Heart left ventricle (tissue), 16 donors: ENCODE measurements at regions not wholly inside any gene's neighbourhood (a gene's known extent, or its start where the extent isn't known, plus 50 kb on each side); places are given as distances from the start of the nearest gene placed in this dataset.

Experiments used
- ATAC-seq, 4 donors: fragments of 200-7000 bp; cut with Tn5 transposase; one replicate each; pipeline ENCODE4 v1.9.1; 2020 to 2022; ENCODE audit warnings: moderate library complexity in 4 of 4, mild to moderate bottlenecking in 3 of 4, moderate number of reproducible peaks in 1 of 4
- DNase-seq, 5 donors: peaks; one replicate each; pipeline ENCODE4 v3.0.0-alpha.2; 2020
- H3K27ac ChIP-seq, 12 donors: fragments of 200-600 bp; sonication (generic) in 4 of 12; one replicate each; pipeline versions ENCODE4 v1.5.0 to v1.8.0; 2016 to 2022; ENCODE audit warnings: mild to moderate bottlenecking in 2 of 12
- H3K27me3 ChIP-seq, 9 donors: fragments of 200-600 bp; sonication (generic) in 2 of 9; one replicate each; pipeline versions ENCODE4 v1.5.1 to v1.8.0; 2016 to 2022; ENCODE audit warnings: mild to moderate bottlenecking in 3 of 9
- H3K36me3 ChIP-seq, 9 donors: fragments of 200-600 bp; sonication (generic) in 2 of 9; one replicate each; pipeline versions ENCODE4 v1.5.0 to v1.8.0; 2018 to 2022; ENCODE audit warnings: mild to moderate bottlenecking in 2 of 9
- H3K4me1 ChIP-seq, 12 donors: fragments of 200-600 bp; sonication (generic) in 4 of 12; one replicate each; pipeline versions ENCODE4 v1.5.0 to v1.8.0; 2016 to 2022; ENCODE audit warnings: mild to moderate bottlenecking in 3 of 12
- H3K4me3 ChIP-seq, 12 donors: fragments of 200-600 bp; sonication (generic) in 4 of 12; one replicate each; pipeline versions ENCODE4 v1.5.0 to v1.8.0; 2017 to 2022; ENCODE audit warnings: mild to moderate bottlenecking in 9 of 12, moderate library complexity in 4 of 12
- H3K9me3 ChIP-seq, 12 donors: fragments of 200-600 bp; sonication (generic) in 4 of 12; one replicate each; pipeline versions ENCODE4 v1.5.0 to v1.8.0; 2016 to 2022; ENCODE audit warnings: mild to moderate bottlenecking in 1 of 12
- POLR2A ChIP-seq, 2 donors: fragments of 450-650 bp; IDR thresholded peaks; one replicate each; pipeline ENCODE4 v1.6.1; 2017; ENCODE audit warnings: antibody characterized with exemption in 2 of 2, mild to moderate bottlenecking in 2 of 2, moderate library complexity in 2 of 2
- WGBS, 4 donors: extraction: QIAGEN DNeasy Blood & Tissue Kit in 2 of 4; methylation state at CpG; one replicate each; pipeline versions ENCODE4 v1.1.5 to v1.1.7; 2013 to 2018; 5-methylcytosine and 5-hydroxymethylcytosine counted together
- intact Hi-C, 10 donors: fragments of 100-400 bp; cut with DNase I; formaldehyde crosslinking; loops; one replicate each; pipeline versions ENCODE4 v1.11.1 to v1.14.2; 2022
- TF ChIP-seq, protein P1 (sequence below), 12 donors: fragments of 200-600 bp; sonication (generic) in 4 of 12; IDR thresholded peaks; one replicate each; pipeline versions ENCODE4 v1.5.0 to v1.8.0; 2018 to 2022; ENCODE audit warnings: antibody characterized with exemption in 12 of 12, mild to moderate bottlenecking in 5 of 12
- donor health status: ischemic (EF 13 %, LVEDD 7.1; RV severe dilation, severe dysfunction).
- donor health status: healthy with polysubstance abuse.
- donor health status: DM: no; HTN: yes; CAD: no.
- donor health status: DM: no; HTN: no; CAD: no.
- donor health status: ischemic (EF 25% LVEDD 6.9; RV normal size, moderate dysfunction).
- donor health status: ischemic (EF 25% LVEDD 5.7; RV mildly dilated, moderate dysfunction).
- donor health status: healthy.
- donor health status: DM: yes; HTN: yes; CAD: no.
- donor health status: ischemic (EF 35%, LVEDD 5.7; RV mildly dilated, moderate dysfunction).
- donor health status: nonischemic (EF 11% LVEDD 7.7; RV severe dilation, severe dysfunction).
- donor health status: DM: yes; HTN: yes; CAD: no.
- donor health status: PGD.
- donor health status: ischemic (EF 29% LVEDD 5.4; RV normal size, mild dysfunction).
- donor health status: nonischemic (EF 23%, LVEDD 6.1; RV moderate dilation, normal function).

DNA sequence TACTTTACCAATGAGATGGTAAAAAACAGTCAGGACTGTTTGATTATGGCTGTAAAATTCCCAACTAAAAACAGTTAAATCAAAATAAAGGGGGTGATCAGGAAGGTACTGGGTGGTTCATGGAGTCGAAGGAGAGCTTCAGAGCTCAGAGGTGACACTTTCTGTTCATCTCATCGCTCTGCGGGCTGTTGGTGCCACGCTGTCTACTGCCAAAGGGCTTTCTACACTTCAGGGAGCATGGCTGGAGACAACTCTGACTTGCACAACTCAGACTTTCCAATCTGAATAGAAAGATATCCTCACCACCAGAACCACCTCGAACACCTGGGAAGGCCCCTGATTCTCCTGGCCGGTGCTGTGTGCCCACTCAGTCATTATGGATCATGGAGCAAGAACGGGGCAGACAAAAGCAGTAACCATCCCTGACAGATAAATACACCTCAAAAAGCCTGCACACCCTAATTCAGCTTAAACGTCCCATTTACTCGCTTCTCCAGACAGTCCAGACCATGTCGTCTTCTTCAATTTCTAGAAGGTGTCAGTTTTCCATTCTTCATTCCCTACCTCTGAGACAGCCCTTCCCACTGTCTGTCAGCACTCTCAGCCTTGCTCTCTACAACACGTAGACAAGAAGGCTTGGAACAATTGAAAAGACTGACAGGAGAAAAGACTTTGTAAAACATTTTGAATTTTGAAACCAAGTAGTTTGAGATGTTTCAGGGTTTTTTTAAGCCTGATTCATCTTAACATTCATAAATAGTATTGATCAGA lies 348.7 kb upstream of the NFE2L3 start:
- TF ChIP-seq POLR2A (IDR thresholded peaks at IDR 0.05) = no peak
- TF ChIP-seq, protein P1, sequence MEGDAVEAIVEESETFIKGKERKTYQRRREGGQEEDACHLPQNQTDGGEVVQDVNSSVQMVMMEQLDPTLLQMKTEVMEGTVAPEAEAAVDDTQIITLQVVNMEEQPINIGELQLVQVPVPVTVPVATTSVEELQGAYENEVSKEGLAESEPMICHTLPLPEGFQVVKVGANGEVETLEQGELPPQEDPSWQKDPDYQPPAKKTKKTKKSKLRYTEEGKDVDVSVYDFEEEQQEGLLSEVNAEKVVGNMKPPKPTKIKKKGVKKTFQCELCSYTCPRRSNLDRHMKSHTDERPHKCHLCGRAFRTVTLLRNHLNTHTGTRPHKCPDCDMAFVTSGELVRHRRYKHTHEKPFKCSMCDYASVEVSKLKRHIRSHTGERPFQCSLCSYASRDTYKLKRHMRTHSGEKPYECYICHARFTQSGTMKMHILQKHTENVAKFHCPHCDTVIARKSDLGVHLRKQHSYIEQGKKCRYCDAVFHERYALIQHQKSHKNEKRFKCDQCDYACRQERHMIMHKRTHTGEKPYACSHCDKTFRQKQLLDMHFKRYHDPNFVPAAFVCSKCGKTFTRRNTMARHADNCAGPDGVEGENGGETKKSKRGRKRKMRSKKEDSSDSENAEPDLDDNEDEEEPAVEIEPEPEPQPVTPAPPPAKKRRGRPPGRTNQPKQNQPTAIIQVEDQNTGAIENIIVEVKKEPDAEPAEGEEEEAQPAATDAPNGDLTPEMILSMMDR (IDR thresholded peaks at IDR 0.05) = no peak
- no peaks in the 10 kb centered on the region for H3K4me1 ChIP-seq
- DNase-seq (no peak), ATAC-seq (peak in 1 of 4 donors; percentile 34)
- H3K4me3 ChIP-seq = no peak overlapping the region
- no peaks in the 10 kb centered on the region for H3K36me3 ChIP-seq
- intact Hi-C loops = no loop called here
- H3K27me3 ChIP-seq = no peaks in the 10 kb centered on the region
- WGBS, 4 donors = 70 to 74% (median 72%) methylated on average over 11 of the region's 11 CpGs
- peak overlapping the region in 2 of 12 donors; percentile 8 to 16 for H3K27ac ChIP-seq
- H3K9me3 ChIP-seq = no peaks in the 10 kb centered on the region

DNA sequence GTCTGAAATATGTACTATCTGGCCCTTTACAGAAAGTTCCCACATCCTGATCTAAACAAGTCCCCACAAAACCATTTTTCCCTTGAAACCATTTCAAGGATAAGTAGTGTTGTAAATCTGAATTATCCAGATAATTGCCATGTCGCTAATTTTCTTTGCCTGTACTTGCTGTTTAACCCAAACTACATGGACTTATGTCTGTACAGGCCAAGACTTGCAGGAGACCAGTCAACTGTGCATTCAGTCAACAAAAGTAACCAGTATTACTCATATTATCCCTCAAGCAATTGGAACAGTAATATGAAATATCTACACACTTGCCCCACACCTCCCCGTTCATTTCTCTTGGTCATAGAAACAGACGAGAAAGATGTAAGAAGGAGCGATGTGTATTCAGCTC lies 347.8 kb upstream of the NFE2L3 start:
- no peaks in the 10 kb centered on the region for H3K9me3 ChIP-seq
- H3K27ac ChIP-seq = no peak overlapping the region
- H3K4me3 ChIP-seq = no peak overlapping the region
- ATAC-seq (no peak), DNase-seq (no peak)
- no peaks in the 10 kb centered on the region for H3K36me3 ChIP-seq
- TF ChIP-seq POLR2A (IDR thresholded peaks at IDR 0.05) = no peak
- TF ChIP-seq, protein P1 (IDR thresholded peaks at IDR 0.05) = no peak
- 93 to 98% (median 95%) methylated on average over 4 of the region's 4 CpGs for WGBS, 4 donors
- H3K4me1 ChIP-seq = no peaks in the 10 kb centered on the region
- intact Hi-C loops = no loop called here
- H3K27me3 ChIP-seq = no peaks in the 10 kb centered on the region

DNA sequence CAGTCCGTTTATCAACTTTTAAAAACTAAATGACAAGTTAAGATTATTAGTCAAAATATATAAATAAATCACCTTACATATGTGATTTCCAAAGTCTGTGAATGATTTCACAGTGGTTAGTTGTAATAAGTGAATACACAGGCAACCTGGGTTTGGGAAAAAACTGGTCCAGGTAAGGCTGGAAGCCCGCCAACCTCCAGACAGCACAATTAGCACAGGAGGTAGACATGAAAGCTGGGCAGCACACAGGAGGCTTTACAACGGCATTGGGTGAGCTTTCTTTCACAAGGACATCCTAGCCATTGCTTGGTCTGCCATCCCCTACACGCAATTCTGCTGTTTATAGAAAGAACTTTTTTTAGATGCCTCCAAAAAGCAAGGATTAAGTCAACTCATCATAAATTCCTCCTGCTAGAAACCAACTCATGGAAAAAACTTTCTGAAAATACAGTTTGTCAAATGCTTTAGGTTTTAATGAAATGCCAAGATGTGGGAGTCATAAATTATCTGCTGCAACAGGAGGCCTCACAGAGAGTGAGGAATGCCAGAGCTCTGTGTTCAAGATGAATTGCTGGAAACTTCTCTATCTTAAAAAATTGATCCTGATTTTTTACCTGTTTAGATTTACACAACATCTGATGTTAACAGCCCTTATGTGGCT lies 346.8 kb upstream of the NFE2L3 start:
- Histone ChIP-seq H3K27me3 (no peaks in the 10 kb centered on the region), H3K9me3 (no peaks in the 10 kb centered on the region), H3K36me3 (no peaks in the 10 kb centered on the region), H3K27ac (peak overlapping the region in 1 of 12 donors; percentile 26), H3K4me3 (no peak overlapping the region), H3K4me1 (no peaks in the 10 kb centered on the region)
- TF ChIP-seq POLR2A (IDR thresholded peaks at IDR 0.05) = no peak
- TF ChIP-seq, protein P1 (IDR thresholded peaks at IDR 0.05) = no peak
- DNase-seq = no peak
- intact Hi-C loops = no loop called here
- 76 to 88% (median 84%) methylated on average over 4 of the region's 4 CpGs for WGBS, 4 donors
- no peak for ATAC-seq

DNA sequence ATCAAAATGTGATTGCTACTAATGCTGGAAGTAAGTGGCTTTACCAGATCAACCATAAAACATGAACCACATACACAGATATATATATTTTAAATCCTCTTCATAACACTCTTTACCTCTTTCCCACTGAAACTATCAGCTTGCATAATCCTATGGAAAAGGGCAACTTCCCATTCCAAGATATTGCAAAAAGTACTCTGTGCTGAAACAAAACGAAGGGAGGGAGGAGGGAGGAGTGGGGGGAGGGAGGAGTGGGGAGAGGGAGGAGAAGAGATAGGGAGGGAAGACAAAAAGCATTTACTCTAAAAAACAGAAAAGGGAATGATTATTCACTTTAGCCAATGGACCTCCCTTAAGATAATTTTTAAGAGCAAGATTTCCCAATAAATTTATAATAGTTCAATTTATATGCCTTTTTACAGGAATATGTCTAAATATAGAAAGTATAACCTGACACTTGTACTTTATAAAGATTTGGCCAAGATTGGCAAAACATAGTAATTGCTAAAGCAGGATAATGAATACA lies 344.8 kb upstream of the NFE2L3 start:
- no peak for ATAC-seq

More for the DNA sequence above, 344.8 kb upstream of the NFE2L3 start:
- no peak overlapping the region for H3K4me3 ChIP-seq
- H3K36me3 ChIP-seq = no peaks in the 10 kb centered on the region
- WGBS, 4 donors = 30 to 52% (median 41%) methylated on average over 1 of the region's 1 CpG
- no peaks in the 10 kb centered on the region for H3K27me3 ChIP-seq
- no peaks in the 10 kb centered on the region for H3K9me3 ChIP-seq
- no peak overlapping the region for H3K27ac ChIP-seq
- TF ChIP-seq POLR2A (IDR thresholded peaks at IDR 0.05) = no peak
- DNase-seq = no peak
- H3K4me1 ChIP-seq = no peaks in the 10 kb centered on the region
- intact Hi-C loops = no loop called here
